HepG2 (cell line): ENCODE measurements at regions not wholly inside any gene's neighbourhood (a gene's known extent, or its start where the extent isn't known, plus 50 kb on each side); places are given as distances from the start of the nearest gene placed in this dataset.

Experiments
- AHDC1 ChIP-seq: sonication (generic); formaldehyde crosslinking; IDR thresholded peaks from 2 replicates; pipeline ENCODE4 v1.5.1; 2020; ENCODE audit warnings: mild to moderate bottlenecking, missing genetic modification reagents, borderline replicate concordance
- CREB3 ChIP-seq: sonication (generic); formaldehyde crosslinking; IDR thresholded peaks from 2 replicates; pipeline ENCODE4 v1.5.0; 2020; ENCODE audit warnings: missing genetic modification reagents
- CSRNP2 ChIP-seq: sonication (generic); formaldehyde crosslinking; conservative IDR thresholded peaks from 2 replicates; pipeline ENCODE4 v1.8.0; 2022; ENCODE audit warnings: low read depth, missing genetic modification reagents
- TP53 ChIP-seq: sonication (generic); formaldehyde crosslinking; conservative IDR thresholded peaks from 2 replicates; pipeline ENCODE4 v1.4.0; 2020; ENCODE audit warnings: missing genetic modification reagents
- ZNF18 ChIP-seq: sonication (generic); formaldehyde crosslinking; IDR thresholded peaks from 2 replicates; pipeline ENCODE4 v1.8.0; 2022; ENCODE audit warnings: mild to moderate bottlenecking, missing genetic modification reagents; ENCODE audit not compliant: insufficient replicate concordance
- ZNF431 ChIP-seq: sonication (generic); formaldehyde crosslinking; IDR thresholded peaks from 2 replicates; pipeline ENCODE4 v1.9.0; 2022; ENCODE audit warnings: missing genetic modification reagents, low read depth, mild to moderate bottlenecking, borderline replicate concordance
- ZNF644 ChIP-seq: IDR thresholded peaks from 2 replicates; pipeline ENCODE4 v1.6.1; 2016; ENCODE audit warnings: low read depth

GRCh38 chr9:23302281-23302680 lies 523.8 kb downstream of the ELAVL2 start (continued):
- TF ChIP-seq AHDC1 (CRISPR knock-in tag) (no peak), CSRNP2 (no peak), CREB3 (no peak), TP53 (CRISPR knock-in tag) (no peak), ZNF431 (no peak), ZNF644 (CRISPR knock-in tag) (no peak), ZNF18 (CRISPR knock-in tag) (no peak)
